ENCODE measurements at regions not wholly inside any gene's neighbourhood (a gene's known extent, or its start where the extent isn't known, plus 50 kb on each side); places are given as distances from the start of the nearest gene placed in this dataset.

- no peak for DNase-seq
These were observed 275.1 kb upstream of the ANKRD55 start for GRCh38 chr5:56508249-56508648.

GRCh38 chr5:56507351-56507930, 274.3 kb upstream of the ANKRD55 start:
- DNase-seq, result no peak

GRCh38 chr5:56506211-56506965, 273.3 kb upstream of the ANKRD55 start:
- DNase-seq, result no peak

- DNase-seq, result no peak
These were observed 270.8 kb upstream of the ANKRD55 start for GRCh38 chr5:56503929-56504328.

- DNase-seq, result peak; percentile 3 to 7
These were observed 268.8 kb upstream of the ANKRD55 start for GRCh38 chr5:56501781-56502557.

GRCh38 chr5:56499901-56500300, 266.8 kb upstream of the ANKRD55 start:
- DNase-seq, result no peak

GRCh38 chr5:56499491-56499890, 266.4 kb upstream of the ANKRD55 start:
- DNase-seq, result no peak

GRCh38 chr5:56498759-56499395, 265.7 kb upstream of the ANKRD55 start:
- no peak for DNase-seq

- DNase-seq, result peak; percentile 29 to 45
These were observed 263.5 kb upstream of the ANKRD55 start for GRCh38 chr5:56496581-56497063.

- peak; percentile 32 to 40 for DNase-seq
These were observed 261.2 kb upstream of the ANKRD55 start for GRCh38 chr5:56494300-56494731.

GRCh38 chr5:56493766-56494165, 260.6 kb upstream of the ANKRD55 start:
- no peak for DNase-seq

- DNase-seq, result no peak
These were observed 260.2 kb upstream of the ANKRD55 start for GRCh38 chr5:56493308-56493707.

- no peak for DNase-seq
These were observed 259.7 kb upstream of the ANKRD55 start for GRCh38 chr5:56492812-56493211.

GRCh38 chr5:56490971-56491468, 257.9 kb upstream of the ANKRD55 start:
- DNase-seq, result no peak

- DNase-seq, result no peak
These were observed 256.1 kb upstream of the ANKRD55 start for GRCh38 chr5:56489272-56489671.

- no peak for DNase-seq
These were observed 254.5 kb upstream of the ANKRD55 start for GRCh38 chr5:56487528-56488115.

- peak; percentile 63 to 79 for DNase-seq
These were observed 249.2 kb upstream of the ANKRD55 start for GRCh38 chr5:56482363-56482762.

- peak; percentile 18 to 40 for DNase-seq
These were observed 248.6 kb upstream of the ANKRD55 start for GRCh38 chr5:56481428-56482357.

- DNase-seq, result peak; percentile 42 to 43
These were observed 247.7 kb upstream of the ANKRD55 start for GRCh38 chr5:56480705-56481427.

GRCh38 chr5:56480078-56480704, 247.1 kb upstream of the ANKRD55 start:
- no peak for DNase-seq

Measured in Kasumi-1 (cell line).